ENCODE measurements at regions not wholly inside any gene's neighbourhood (a gene's known extent, or its start where the extent isn't known, plus 50 kb on each side); places are given as distances from the start of the nearest gene placed in this dataset.

GRCh38 chr20:57070296-57070695 lies 196.1 kb downstream of the BMP7 start:
- 57 to 89% (median 65%) methylated on average over 1 of the region's 1 CpG for WGBS, 5 donors
- Histone ChIP-seq H3K9me3 (no peaks in the 10 kb centered on the region), H3K36me3 (no peaks in the 10 kb centered on the region), H3K27me3 (replicated peaks in 1 of 7) (peaks cover 0 to 86% (median 11%) of the 10 kb centered on the region in 7 donors), H3K4me1 (no peaks in the 10 kb centered on the region), H3K27ac (no peak overlapping the region), H3K4me3 (no peak overlapping the region)
- TF ChIP-seq POLR2A (IDR thresholded peaks at IDR 0.05) (no peak), CTCF (IDR thresholded peaks at IDR 0.05 in 8 of 11, conservative IDR thresholded peaks at IDR 0.05 in 3 of 11) (no peak)
- intact Hi-C loops (cut with DNase I; ENCODE audit: low total_unique reads), result no loop called here
- DNase-seq, result no peak

DNA sequence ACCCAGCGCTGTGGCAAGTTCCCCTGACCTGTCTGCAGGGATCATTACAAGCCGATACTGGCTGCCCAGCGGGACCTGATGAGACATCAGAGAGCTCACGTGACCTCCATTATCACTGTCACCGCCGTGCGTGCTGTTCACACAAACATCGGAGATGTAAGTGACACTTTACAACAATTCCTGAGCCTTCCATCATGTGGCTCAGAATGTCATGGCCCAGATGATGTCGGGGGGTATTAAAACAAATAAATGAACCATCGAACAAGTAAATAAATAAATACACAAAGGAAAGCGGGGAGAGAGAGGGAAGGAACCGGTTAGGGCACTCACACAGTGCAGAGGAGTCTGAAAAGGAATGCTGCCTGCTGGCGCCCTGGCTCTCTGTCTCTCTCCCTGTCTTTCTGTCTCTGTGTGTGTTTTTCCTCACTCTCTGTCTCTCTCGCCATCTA lies 195.1 kb downstream of the BMP7 start:
- intact Hi-C loops (cut with DNase I; ENCODE audit: low total_unique reads), result no loop called here
- 6 to 11% (median 6%) methylated on average over 14 of the region's 14 CpGs for WGBS, 5 donors
- Histone ChIP-seq H3K9me3 (peaks cover 0 to 6% (median 0%) of the 10 kb centered on the region in 8 donors), H3K36me3 (no peaks in the 10 kb centered on the region), H3K27me3 (replicated peaks in 1 of 7) (peaks cover 0 to 80% (median 11%) of the 10 kb centered on the region in 7 donors), H3K4me3 (no peak overlapping the region), H3K4me1 (no peaks in the 10 kb centered on the region), H3K27ac (no peak overlapping the region)
- TF ChIP-seq POLR2AphosphoS5 (IDR thresholded peaks at IDR 0.05) (no peak), POLR2A (IDR thresholded peaks at IDR 0.05) (no peak), CTCF (IDR thresholded peaks at IDR 0.05 in 8 of 11, conservative IDR thresholded peaks at IDR 0.05 in 3 of 11) (no peak)
- DNase-seq, result no peak

DNA sequence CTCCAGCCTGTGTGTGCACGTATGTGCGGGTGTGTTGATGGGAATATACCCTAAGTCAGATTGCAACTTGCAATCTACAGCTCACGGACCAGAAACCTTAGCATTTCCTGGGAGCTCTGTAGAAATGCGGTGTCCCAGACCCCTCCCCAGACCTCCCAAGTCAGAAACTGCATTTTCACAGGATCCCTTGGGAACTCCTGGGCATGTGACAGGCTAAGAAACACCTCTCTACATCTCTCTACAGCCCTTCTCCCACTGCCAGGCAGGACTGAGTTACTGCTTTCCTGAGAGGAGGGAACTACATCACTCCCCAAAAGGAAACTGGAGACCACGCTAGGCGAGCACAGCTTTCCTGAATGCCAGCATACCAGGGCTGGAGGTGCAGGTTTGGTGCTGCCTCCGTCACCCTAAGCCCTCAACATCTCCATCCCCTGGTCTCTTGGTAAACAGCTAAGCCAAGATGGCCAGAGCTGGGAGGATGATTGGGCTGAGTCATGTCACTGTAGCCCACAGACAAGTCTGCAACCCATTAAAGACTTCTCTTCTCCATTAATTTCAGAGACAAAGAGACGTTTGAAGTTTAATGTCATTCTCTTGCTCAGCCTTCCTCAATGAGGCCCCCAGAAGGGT lies 194.4 kb downstream of the BMP7 start:
- H3K27me3 ChIP-seq (replicated peaks in 1 of 7), result peaks cover 0 to 72% (median 11%) of the 10 kb centered on the region in 7 donors

More for the DNA sequence above, 194.4 kb downstream of the BMP7 start:
- Histone ChIP-seq H3K4me3 (no peak overlapping the region), H3K4me1 (no peaks in the 10 kb centered on the region), H3K9me3 (peaks cover 0 to 14% (median under 1%) of the 10 kb centered on the region in 8 donors), H3K27ac (no peak overlapping the region), H3K36me3 (no peaks in the 10 kb centered on the region)
- TF ChIP-seq CTCF (IDR thresholded peaks at IDR 0.05 in 8 of 11, conservative IDR thresholded peaks at IDR 0.05 in 3 of 11), result no peak
- TF ChIP-seq POLR2A (IDR thresholded peaks at IDR 0.05), result no peak
- no peak for TF ChIP-seq POLR2AphosphoS5 (IDR thresholded peaks at IDR 0.05)
- 22 to 44% (median 30%) methylated on average over 8 of the region's 8 CpGs for WGBS, 5 donors
- no peak for DNase-seq
- intact Hi-C loops (cut with DNase I; ENCODE audit: low total_unique reads), result no loop called here
